GM04503 (cell line): ENCODE measurements at regions not wholly inside any gene's neighbourhood (a gene's known extent, or its start where the extent isn't known, plus 50 kb on each side); places are given as distances from the start of the nearest gene placed in this dataset.

Experiments used
- DNase-seq: peaks from one replicate; pipeline ENCODE4 v3.0.0-alpha.2; 2012; ENCODE audit warnings: low read depth

DNA sequence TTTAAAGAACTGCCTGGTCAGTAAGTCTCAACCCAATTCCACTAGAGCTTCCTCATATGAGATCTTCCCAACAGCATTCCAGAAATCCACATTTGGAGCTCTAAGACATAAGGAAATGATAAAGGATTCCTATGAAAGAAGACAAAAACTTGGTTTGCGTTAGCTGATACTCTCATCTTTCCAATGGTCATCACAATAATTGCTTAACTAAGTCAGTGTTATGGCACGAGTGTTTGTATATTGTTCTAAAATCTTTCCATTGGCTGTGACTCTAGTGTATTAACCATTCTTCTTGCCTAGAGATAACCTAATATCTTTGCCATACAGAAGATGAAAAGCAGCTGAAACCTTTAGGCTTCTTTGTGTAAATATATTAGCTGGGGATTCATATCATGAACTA lies 289.0 kb downstream of the SNX13 start:
- no peak for DNase-seq

DNA sequence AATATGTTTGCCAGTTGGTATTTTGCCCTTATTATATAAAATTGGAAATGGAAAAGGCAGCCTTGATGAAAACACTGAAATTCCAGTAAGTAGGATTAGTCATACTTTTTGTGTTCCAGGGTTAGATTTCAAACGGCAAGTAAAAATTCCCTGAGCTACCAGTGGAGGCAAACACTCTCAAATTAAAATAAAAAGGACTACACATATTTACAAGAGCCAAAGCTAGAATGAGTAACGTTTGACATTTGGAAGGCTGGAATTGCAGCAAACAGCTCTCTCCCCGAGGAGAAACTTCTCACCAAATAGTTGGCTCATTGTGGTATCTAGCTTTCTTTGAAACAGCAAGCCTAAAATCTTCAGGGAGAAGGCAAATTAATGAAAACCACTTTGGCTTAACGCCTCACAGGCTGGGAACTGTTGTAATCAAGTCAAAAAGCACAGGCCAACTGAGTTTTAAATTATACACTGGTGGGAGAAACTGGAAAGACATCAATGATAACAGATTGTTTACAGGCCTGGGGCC lies 288.4 kb downstream of the SNX13 start:
- peak; percentile 94 for DNase-seq

DNA sequence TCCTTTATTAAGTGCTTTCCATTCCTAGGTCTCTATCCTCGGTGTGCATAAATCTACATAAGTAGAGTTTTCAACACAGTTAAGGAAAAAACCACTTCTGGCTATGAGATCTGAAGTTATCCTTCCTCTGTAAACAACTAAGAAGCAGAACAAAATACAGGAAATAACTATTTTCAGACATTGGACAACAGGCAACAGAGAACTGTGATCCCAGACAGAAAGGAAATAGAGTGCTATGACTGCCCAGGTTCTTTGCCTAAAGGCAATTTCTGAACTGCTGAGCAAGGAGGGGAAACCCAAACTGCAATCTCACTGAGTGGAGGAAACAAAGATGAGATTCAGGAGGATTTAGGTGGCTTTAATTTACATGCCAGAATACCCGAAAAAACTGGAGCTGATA lies 285.4 kb downstream of the SNX13 start:
- DNase-seq: no peak

DNA sequence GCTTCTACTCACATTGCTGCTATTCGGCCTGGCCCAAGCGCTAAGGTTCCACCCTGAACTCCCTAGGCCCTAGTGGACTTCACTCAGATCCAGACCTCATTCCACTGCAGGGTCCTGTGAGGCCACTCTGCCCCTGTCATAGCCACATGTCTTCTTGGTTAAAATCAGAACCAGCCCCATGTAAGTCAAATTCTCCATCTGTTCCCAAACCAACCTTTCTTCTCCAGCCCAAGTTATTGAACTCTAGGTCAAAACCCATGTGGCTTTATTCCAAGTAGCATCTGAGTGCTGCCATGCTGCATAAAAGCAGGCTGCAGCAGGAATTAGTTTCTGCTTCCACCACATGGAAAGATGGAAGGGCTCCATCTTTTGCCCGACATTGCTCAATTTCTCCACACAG lies 281.2 kb downstream of the SNX13 start:
- no peak for DNase-seq

DNA sequence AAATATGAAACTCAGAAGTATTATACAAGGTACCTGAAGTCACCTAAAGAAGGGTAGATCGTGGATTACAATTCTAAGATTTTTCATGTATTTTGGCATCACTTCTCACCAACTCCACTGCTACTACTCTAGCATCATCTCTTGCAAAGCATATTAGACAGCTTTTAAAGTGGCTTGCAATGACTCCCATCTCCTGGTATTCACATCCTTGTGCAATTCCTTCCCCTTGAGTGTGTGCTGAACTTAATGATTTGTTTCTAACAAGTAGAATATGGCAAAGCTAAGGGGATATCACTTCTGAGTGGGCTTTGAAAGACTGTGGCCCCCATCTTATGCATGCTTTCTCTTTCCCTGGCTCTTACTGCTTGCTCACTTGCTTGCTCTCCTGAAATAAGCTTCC lies 280.2 kb downstream of the SNX13 start:
- peak; percentile 68 for DNase-seq

DNA sequence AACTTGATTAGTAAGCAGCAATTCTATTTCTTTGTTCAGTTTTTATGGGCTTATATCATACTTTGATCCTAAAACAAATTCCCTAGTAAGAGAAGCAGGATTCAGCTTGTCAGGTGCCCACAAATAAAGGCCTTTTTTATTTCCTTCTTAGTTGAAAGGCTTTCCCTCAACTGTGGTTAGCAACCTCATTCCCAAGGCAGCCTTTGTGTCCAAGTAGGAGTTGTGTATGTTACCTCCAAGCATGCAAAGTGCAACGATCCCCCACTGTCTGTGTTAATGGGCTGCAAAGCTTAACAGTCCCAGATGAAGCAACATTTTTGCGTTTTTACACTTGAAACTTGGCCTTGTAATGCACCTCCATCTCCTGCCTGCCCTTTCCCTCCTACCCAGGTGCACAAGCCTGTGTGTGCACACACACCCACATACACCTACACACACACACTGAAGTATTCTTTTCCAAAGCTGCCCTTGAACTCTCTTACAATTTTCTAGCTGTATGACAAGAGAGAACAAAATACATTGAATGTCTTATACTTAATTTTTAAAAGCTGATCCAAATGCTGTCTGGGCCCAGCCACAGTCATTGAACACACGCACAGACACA lies 278.2 kb downstream of the SNX13 start:
- no peak for DNase-seq

DNA sequence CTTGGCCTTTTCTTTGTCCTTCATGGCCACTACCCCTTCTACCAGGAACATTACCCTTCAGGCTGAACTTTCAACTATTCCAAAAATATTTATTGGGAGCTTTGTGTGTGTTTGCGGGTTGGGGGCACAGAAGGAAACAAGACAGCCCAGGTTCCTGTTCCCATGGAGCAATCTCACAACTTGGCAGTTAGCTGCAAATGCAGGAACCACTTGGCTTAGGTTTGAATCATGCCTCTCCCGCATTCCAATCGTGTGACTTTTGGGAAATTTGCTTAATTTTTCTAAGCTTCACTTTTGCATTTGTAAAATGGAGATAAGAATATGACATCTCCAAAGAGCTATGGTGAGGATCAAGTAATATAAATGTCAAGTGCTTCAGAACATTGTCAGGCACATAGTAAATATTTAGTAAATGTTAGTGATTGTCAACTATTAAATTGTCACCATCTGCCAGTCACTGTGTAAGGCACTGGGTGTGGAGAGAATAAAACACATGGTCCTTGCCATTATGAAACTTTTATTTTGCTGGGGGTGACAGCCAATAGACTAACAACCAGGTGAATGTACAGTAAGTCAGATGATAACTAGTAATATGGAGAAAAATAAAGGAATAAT lies 277.1 kb downstream of the SNX13 start:
- peak; percentile 87 for DNase-seq

DNA sequence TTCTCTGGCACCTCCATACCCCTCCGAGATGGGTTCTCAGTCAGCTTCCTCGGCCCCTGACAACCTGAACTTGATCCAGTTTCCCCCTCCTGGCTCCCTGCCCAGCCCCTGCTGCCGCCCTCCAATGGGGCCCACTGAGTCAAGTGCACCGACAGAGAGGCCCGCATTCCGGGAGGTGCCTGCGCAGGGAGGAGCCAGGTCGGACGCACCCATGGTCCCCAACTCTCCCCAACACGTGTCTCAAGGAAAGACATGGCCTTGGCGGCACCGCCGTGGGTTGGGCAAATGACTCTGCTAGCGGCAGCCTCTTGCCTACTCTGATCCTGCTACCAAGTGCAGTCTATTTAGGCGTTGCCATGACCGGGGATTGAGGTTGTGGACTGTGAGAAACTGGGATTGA lies 275.3 kb downstream of the SNX13 start:
- DNase-seq: no peak

DNA sequence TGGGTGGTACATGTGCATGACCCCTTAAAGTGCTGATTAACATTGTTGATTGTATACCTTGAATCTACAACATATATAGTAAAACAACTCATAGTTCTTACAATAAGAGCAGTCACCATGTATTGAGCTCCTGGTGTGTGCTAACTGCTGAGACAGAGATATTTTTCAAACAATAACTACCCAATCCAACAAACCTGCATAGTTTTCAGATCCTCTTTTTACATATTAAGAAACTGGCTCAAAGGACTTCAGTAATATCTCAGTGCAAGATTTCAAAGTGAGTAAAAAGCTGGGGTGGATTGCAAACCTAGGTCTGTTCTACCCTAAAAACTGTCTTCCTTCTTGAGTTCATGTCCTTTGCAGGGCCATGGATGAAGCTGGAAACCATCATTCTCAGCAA lies 272.2 kb downstream of the SNX13 start:
- no peak for DNase-seq

DNA sequence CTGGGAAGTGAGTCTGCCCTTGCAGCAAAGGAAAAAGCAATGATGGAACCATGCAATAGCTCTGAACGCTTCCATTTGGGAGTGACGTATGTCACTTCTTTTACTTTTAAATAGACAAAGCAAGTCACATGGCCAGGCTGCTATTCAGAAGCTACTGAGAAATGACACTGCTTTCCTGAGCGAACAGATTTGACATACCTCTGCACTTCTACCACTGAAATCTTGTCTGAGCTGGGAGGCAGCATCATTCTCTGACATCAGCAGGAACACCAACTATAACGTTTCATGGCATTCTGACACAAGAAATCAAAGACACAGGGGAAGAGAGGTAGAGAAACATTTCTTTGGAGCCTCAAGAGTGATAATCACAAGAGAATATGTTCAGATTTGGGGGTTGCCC lies 271.1 kb downstream of the SNX13 start:
- DNase-seq: no peak

DNA sequence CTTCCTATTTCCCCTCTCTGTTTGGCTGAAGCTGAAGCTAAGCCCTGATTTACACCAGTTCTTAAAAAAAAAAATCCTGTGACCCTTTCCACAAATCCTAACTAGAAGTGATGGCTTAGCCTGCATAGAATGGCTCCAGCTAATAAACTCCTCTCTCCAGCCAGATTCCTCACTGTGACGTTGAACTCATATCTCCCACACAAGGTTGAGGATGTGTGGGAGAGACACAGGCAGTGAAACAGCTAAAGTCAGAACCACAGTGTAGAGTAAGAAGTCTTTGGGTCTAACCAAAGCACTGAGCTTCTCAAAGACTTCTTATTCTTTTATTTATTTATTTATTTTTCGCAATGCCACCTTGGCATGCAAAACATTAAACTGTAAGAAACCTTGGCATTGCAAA lies 268.3 kb downstream of the SNX13 start:
- no peak for DNase-seq

DNA sequence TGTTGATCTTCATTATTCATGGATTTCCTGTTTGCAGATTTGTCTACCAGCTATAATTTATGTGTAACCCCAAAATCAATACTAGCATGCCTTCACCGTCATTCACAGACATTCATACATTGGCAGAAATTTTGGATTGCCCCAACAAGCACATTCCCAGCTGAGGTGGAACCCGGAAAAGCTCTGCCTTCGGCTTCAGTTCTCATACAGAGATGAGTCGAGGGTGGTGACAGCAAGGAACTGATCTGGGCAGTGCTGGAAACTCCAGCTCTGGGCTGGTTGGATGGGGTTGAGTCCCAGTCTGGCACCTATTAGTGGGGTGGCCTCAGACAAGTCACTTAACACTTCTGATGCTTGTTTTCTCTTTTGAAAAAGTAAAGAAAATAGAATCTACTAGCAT lies 267.5 kb downstream of the SNX13 start:
- no peak for DNase-seq

DNA sequence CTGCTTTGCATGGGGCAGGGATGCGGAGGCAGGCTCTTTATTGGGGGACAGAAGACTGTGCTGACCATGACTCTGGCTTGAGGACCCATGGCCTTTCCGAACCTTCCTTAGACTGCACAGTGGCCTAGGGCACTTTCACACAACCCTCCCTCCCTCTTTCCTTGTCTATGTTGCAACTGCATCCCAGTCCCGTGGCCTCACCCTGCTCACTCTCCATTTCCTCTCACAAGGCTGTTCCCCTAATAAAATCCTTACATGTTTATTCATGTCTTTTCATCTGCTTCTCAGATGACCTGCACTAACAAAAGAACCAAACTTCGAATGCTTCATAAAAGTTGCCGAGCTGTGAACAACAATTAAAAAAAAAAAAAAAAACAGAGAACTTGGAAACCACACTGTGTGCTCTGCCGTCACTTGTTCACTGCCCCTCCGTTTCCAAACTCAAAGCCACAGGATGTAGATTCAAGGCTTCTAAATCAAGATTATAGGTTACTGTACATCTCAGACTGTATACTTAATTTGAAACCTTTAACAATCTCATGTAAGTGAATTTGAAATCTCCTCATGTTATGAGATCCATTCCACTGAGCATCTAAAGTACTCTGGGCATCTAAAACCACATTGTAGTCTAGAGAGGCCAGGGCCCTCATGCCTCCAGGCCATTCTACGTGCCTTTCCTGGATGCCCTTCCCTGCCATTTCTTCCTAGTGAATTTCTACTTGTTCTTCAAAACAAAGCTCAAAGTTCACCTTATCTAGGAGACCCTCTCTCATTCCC lies 265.9 kb downstream of the SNX13 start:
- DNase-seq: no peak

DNA sequence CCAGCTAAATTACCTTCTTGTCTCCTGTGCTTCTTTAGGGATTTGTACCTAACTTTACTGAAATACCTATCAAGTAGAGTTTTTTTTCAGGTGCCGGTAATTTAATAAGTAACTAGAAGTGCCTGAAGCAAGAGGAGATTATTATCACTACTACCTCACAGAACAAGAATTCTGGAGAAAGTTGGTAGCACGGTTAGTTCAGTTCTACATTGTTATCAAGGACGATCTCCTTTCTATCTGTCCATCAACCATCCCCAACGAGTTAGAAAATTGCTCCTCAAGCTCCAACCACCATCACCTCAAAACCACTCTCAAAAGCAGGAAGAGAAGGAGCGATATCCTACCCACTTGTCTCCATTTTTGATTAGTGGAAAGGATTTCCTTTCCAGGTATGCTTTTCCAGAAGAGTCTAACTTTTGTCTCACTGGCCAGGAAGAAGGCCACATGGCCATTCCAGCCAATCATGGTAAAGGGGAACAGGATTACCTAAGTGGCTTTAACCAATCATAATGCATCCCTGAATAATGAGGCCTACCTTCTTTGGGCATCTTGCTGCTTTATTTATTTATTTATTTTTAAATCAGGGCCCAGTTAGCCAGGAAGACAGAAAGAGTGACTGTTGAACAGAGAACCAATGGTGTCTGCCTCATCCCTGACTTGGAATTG lies 265.2 kb downstream of the SNX13 start:
- DNase-seq: no peak

DNA sequence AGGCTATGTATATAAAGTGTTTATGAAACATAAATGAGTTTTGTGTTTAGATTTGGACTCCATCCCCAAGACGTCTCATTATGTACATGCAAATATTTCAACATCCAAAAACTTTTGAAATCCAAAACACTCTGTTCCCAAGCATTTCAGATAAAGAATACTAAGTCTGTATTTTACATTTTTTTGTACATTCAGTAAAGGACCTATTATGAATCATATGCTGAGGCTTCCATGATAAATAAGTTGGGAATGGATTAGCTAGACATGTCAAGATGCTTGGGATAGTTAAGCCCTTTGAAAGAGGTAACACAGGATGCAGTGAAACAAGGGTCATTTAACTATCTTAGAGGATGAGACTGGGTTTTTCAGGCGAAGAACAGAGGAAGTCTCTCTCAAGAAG lies 262.9 kb downstream of the SNX13 start:
- DNase-seq: peak; percentile 50

DNA sequence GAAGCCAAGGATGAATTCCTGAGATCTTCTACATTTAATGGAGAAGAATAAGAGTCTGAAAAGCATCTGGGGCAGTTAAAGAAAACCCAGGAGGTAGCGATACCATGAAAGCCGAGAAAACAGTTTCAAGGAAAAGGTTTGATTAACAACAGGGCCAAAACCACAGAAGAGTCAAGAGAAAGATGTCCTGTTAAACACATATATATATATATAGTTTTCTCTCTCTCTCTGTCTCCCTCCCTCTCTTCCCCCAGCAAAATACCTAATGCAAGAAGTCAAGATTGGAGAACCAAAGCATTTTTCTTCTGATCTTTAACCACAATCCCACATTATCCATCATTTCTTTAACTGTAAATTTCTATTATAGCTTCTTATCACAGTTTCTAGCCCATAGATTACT lies 261.4 kb downstream of the SNX13 start:
- no peak for DNase-seq

DNA sequence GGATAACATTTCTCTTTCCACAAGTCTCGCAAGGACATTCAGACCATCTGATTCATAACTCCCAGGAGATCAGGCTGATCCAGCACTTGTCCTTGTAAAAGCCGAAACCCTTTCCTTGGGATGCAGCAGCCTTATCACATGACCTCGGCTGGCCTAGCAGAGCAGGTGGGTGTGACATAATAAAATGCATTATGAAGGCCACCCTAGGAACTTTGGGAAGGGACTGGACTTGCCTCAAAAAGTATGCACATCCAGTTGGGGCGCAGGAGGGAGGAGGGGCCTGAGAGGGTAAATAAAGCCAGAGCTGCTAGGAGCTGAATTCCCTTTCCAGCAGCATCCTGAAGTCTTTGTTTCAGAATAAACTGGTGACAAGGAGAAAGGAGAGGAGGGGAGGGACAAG lies 260.8 kb downstream of the SNX13 start:
- peak; percentile 66 for DNase-seq

DNA sequence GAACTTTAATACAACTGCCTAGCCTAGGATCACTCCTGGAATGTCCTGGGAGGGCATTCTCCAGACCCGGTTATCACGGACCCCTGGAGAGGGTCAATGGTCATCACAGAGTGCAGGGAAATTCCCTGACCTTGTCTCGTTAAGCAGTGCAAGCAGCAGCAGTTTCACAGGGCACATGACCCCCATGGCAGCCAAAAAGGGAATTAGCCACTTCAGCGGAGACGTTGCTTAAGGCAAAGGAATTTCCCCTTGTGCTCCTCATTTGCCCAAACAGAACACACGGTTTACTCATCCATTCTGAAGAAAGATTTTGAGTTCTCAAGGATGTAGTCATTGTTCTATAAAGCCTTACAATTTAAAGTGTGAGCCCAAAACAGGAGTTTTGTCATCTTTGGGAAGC lies 260.3 kb downstream of the SNX13 start:
- peak; percentile 94 for DNase-seq

DNA sequence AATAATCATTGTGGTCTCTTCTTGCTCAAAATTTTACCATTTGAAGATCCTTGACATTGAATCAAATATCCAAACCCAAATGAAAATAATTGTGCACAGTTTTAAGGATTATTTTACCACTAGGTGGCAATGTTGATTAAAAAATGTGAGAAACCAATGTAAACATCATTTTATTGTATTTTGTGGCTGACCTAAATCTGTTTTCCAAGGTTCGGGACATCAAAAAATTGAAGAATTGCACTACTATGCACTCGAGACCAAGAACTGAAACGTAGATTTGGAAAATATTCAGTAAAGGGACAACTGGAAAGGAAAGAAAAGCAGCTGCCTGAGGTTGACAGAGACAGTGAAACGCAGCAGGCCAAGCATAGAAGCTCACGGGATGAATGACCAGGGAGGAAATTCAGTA lies 259.3 kb downstream of the SNX13 start:
- no peak for DNase-seq

DNA sequence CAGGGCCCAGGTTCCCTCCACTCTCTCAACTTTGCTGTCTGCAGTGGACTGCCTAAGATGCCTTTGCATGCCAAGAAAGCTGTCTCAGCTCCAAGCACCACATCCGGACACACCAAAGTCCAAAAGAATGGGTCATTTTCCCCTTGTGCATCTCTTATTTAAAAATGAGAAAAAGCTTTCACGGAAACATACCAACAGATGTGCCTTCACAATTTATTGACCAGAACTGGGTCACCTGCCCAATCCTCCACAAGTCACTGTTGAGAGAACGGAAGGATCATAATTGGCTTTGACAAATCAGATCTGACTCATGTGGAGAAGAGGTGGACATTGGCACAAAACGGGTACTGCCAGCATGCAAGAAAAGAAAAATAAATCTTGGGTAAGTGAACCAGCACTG lies 258.3 kb downstream of the SNX13 start:
- DNase-seq: peak; percentile 61

DNA sequence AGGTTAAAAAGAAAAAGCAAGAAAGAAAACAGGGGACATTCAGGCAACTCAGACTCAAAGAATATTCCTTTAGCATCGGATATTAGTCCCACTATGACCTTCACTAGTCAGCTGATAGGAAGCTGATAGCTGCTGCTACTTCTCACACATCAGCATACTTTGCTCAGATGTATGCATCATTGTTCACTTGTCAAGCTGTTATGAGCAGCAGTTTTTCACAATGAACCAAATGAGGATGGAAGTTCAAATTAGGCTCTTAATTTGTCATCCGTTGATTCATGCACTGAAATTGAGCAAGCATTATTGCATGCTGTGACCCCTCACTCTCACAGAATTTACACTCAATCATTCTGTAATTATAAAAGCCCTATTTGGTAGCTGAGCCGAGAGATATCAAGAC lies 257.7 kb downstream of the SNX13 start:
- no peak for DNase-seq

DNA sequence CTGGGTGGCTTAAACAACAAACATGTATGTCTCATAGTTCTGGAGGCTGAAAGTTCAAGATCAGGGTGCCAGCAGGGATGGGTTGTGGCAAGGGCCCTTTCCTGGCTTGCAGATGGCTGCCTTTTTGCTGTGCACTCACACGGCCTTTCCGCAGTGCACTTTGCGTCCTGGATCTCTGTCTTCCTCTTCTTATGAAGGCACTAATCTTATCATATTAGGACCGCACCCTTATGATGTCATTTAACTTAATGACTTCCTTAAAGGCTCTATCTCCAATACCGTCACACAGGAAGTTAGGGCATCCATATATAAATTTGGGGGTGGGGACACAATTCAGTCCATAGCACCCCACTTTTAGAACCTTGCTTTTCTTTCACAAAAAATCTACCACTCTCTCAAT lies 255.2 kb downstream of the SNX13 start:
- no peak for DNase-seq

DNA sequence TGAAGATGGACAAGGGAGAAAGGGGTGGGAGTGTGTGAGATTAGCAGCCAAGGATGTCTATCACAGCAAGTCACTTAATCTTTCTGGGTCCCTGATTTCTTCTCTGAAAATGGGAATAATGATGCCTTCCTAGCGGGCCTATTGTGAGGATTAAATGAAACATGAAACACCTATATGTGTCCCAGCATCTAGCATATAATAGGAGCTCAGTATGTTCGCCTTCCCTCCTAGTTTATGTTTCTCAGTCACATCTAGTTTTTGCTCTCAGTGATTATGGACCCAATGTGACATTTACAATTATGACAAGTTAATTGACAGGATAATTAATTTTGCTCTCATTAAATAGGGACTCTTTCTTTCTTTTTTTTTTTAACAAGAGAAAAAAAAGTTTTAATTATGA lies 252.9 kb downstream of the SNX13 start:
- no peak for DNase-seq
